ENCODE measurements at regions not wholly inside any gene's neighbourhood (a gene's known extent, or its start where the extent isn't known, plus 50 kb on each side); places are given as distances from the start of the nearest gene placed in this dataset.

DNA sequence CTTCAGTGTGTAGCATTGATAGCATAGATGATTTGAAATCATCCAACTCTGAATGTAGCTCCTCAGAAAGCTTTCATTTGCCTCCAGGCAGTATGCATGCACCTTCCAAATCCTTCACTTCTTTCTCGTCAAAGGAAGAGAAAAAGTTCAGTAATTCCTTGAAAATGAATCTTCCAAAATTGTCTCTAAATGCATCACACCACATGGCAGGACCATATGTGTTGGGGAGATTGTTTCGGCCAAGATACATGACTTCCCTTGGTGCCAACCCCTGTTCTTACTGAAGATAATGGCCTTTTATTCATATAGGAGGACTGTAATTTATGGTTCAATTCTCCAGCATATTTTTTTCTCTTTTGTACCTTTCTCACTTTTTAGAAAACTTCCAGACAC is 315.6 kb upstream of the SPRY2 start:
- TF ChIP-seq, protein P1, sequence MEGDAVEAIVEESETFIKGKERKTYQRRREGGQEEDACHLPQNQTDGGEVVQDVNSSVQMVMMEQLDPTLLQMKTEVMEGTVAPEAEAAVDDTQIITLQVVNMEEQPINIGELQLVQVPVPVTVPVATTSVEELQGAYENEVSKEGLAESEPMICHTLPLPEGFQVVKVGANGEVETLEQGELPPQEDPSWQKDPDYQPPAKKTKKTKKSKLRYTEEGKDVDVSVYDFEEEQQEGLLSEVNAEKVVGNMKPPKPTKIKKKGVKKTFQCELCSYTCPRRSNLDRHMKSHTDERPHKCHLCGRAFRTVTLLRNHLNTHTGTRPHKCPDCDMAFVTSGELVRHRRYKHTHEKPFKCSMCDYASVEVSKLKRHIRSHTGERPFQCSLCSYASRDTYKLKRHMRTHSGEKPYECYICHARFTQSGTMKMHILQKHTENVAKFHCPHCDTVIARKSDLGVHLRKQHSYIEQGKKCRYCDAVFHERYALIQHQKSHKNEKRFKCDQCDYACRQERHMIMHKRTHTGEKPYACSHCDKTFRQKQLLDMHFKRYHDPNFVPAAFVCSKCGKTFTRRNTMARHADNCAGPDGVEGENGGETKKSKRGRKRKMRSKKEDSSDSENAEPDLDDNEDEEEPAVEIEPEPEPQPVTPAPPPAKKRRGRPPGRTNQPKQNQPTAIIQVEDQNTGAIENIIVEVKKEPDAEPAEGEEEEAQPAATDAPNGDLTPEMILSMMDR (IDR thresholded peaks at IDR 0.05) = no peak
- TF ChIP-seq POLR2AphosphoS5 (IDR thresholded peaks at IDR 0.05) = no peak
